ENCODE measurements at regions not wholly inside any gene's neighbourhood (a gene's known extent, or its start where the extent isn't known, plus 50 kb on each side); places are given as distances from the start of the nearest gene placed in this dataset.

- no peak for TF ChIP-seq CTCF (IDR thresholded peaks at IDR 0.05; ENCODE audit: insufficient read depth, low read depth, low read length)
- TF ChIP-seq EZH2 (IDR thresholded peaks at IDR 0.05; ENCODE audit: insufficient read depth, low read length), result no peak
Measured at GRCh38 chr4:79132826-79133225, 193.0 kb downstream of the NAA11 start.

Measured in astrocyte (in vitro differentiated cells and primary cell).